GM12891 (cell line): ENCODE measurements at regions not wholly inside any gene's neighbourhood (a gene's known extent, or its start where the extent isn't known, plus 50 kb on each side); places are given as distances from the start of the nearest gene placed in this dataset.
"Not testable (repeated sequence)": the region's sequence is repeated elsewhere in the genome, so short reads cannot be mapped to it uniquely, and the experiment has no call there.

ENCODE experiments used
- PAX5 ChIP-seq: IDR thresholded peaks from 2 replicates; pipeline ENCODE4 v1.6.1; 2011; ENCODE audit warnings: low read length, moderate library complexity, mild to moderate bottlenecking; ENCODE audit not compliant: insufficient read depth, severe bottlenecking
- POLR2A ChIP-seq: IDR thresholded peaks from 2 replicates; pipeline ENCODE4 v1.6.1; 2011; ENCODE audit warnings: low read depth, low read length, control low read depth
- POLR2AphosphoS5 ChIP-seq: IDR thresholded peaks from 2 replicates; pipeline ENCODE4 v1.6.1; 2011; ENCODE audit warnings: low read depth, low read length, control low read depth
- POU2F2 ChIP-seq: IDR thresholded peaks from 2 replicates; pipeline ENCODE4 v1.6.1; 2011; ENCODE audit warnings: low read depth, mild to moderate bottlenecking, control low read depth, low read length, moderate library complexity
- SPI1 ChIP-seq: IDR thresholded peaks from 2 replicates; pipeline ENCODE4 v1.6.1; 2011; ENCODE audit warnings: low read depth, low read length, control low read depth
- TAF1 ChIP-seq: IDR thresholded peaks from 2 replicates; pipeline ENCODE4 v1.6.1; 2011; ENCODE audit warnings: low read depth, low read length, control low read depth

GRCh38 chr3:130183689-130184088, 102.1 kb downstream of the ALG1L2 start:
- not testable (repeated sequence) for TF ChIP-seq TAF1, POLR2AphosphoS5, POLR2A, SPI1, POU2F2, PAX5
